ENCODE measurements at regions not wholly inside any gene's neighbourhood (a gene's known extent, or its start where the extent isn't known, plus 50 kb on each side); places are given as distances from the start of the nearest gene placed in this dataset.

GRCh38 chr7:42476255-42476654 lies 239.2 kb upstream of the GLI3 start:
- CTCF ChIA-PET (ENCODE audit: low intra/inter-chr PET ratio) = no interaction called here
- in situ Hi-C loops (cut with MboI) = no loop called here
- ATAC-seq (no peak), FAIRE-seq (no peak), DNase-seq (ENCODE audit: extremely low read depth in 1 of 4, low spot score in 3 of 4) (no peak)
- intact Hi-C loops (cut with micrococcal nuclease) = no loop called here
- no TSS peak for BruUV-seq (replicated peaks)
- POLR2A ChIA-PET = no interaction called here
- 3% methylated on average over 2 of the region's 2 CpGs for WGBS (ENCODE audit: insufficient coverage, low coverage, missing lambda C conversion rate)
- H3K27ac ChIP-seq (ENCODE audit: extremely low read depth, low read depth, low read length) = no peak overlapping the region
- H3K4me3 ChIP-seq = no peak overlapping the region
- no peaks in the 10 kb centered on the region for H3K79me2 ChIP-seq (ENCODE audit: control insufficient read depth, insufficient read depth, low read length)
- no peaks in the 10 kb centered on the region for H3K4me1 ChIP-seq (replicated peaks in 1 of 2; ENCODE audit: control insufficient read depth in 2 of 2, insufficient read depth in 2 of 2, low read length in 2 of 2)
- H2AFZ ChIP-seq (ENCODE audit: low read depth, low read length) = no peak overlapping the region
- no peaks in the 10 kb centered on the region for H4K20me1 ChIP-seq (replicated peaks; ENCODE audit: control insufficient read depth, insufficient read depth, low read length)
- H3K27me3 ChIP-seq (ENCODE audit: control insufficient read depth in 2 of 2, insufficient read depth in 2 of 2, low read length in 2 of 2) = no peaks in the 10 kb centered on the region; a peak in 1 of 5 replicates
- H3K9me1 ChIP-seq (ENCODE audit: control insufficient read depth, insufficient read depth, low read length) = no peaks in the 10 kb centered on the region
- no peak overlapping the region for H3K9ac ChIP-seq (ENCODE audit: insufficient read depth in 1 of 2, low read depth in 2 of 2, low read length in 2 of 2)
- no peaks in the 10 kb centered on the region for H3K9me3 ChIP-seq (replicated peaks; ENCODE audit: control insufficient read depth, insufficient read depth, low read depth, low read length)
- no peaks in the 10 kb centered on the region for H3K36me3 ChIP-seq (ENCODE audit: control insufficient read depth, insufficient read depth, low read length)
- H3K4me2 ChIP-seq (ENCODE audit: insufficient read depth, low read length) = no peak overlapping the region
- TF ChIP-seq RREB1 (CRISPR knock-in tag; IDR thresholded peaks at IDR 0.05) = no peak
- no peak for TF ChIP-seq PHF21A (IDR thresholded peaks at IDR 0.05; ENCODE audit: borderline replicate concordance, low read depth)
- TF ChIP-seq CHD7 (IDR thresholded peaks at IDR 0.05; ENCODE audit: low read depth, low read length) = no peak
- no peak for TF ChIP-seq ZNF785 (CRISPR knock-in tag; IDR thresholded peaks at IDR 0.05)
- TF ChIP-seq POU5F1 (IDR thresholded peaks at IDR 0.05; ENCODE audit: borderline replicate concordance, low read depth, low read length, partially characterized antibody) = no peak

Measured in K562 (cell line).